H9 (cell line): ENCODE measurements at regions not wholly inside any gene's neighbourhood (a gene's known extent, or its start where the extent isn't known, plus 50 kb on each side); places are given as distances from the start of the nearest gene placed in this dataset.

ENCODE experiments used
- DNase-seq: peaks from one replicate; pipeline ENCODE4 v3.0.0-alpha.2; 2017
- H2AFZ ChIP-seq: one replicate; pipeline ENCODE4 v1.6.1; 2013; ENCODE audit warnings: mild to moderate bottlenecking, low read length, control low read depth, moderate library complexity
- H2AK5ac ChIP-seq: 2 replicates; pipeline ENCODE4 v1.6.1; 2013; ENCODE audit warnings: low read length, control low read depth, mixed read lengths; ENCODE audit not compliant: insufficient read length
- H2BK120ac ChIP-seq: one replicate; pipeline ENCODE4 v1.6.1; 2013; ENCODE audit warnings: low read depth, mild to moderate bottlenecking, low read length, control low read depth, inconsistent platforms; ENCODE audit not compliant: poor library complexity, severe bottlenecking
- H2BK12ac ChIP-seq: 2 replicates; pipeline ENCODE4 v1.6.1; 2013; ENCODE audit warnings: low read length, control low read depth, mixed read lengths, low read depth; ENCODE audit not compliant: insufficient read length
- H2BK15ac ChIP-seq: 2 replicates; pipeline ENCODE4 v1.6.1; 2013; ENCODE audit warnings: low read depth, low read length, control low read depth
- H2BK20ac ChIP-seq: one replicate; pipeline ENCODE4 v1.6.1; 2013; ENCODE audit warnings: low read depth, mild to moderate bottlenecking, low read length, control low read depth, inconsistent platforms; ENCODE audit not compliant: poor library complexity, severe bottlenecking
- H2BK5ac ChIP-seq: 2 replicates; pipeline ENCODE4 v1.6.1; 2013; ENCODE audit warnings: low read length, control low read depth, mixed read lengths; ENCODE audit not compliant: insufficient read length
- H3K14ac ChIP-seq: 2 replicates; pipeline ENCODE4 v1.6.1; 2013; ENCODE audit warnings: low read length, control low read depth; ENCODE audit not compliant: insufficient read depth
- H3K18ac ChIP-seq: 2 replicates; pipeline ENCODE4 v1.6.1; 2013; ENCODE audit warnings: low read depth, mild to moderate bottlenecking, mixed read lengths, low read length, control low read depth; ENCODE audit not compliant: insufficient read length
- H3K23ac ChIP-seq: 2 replicates; pipeline ENCODE4 v1.6.1; 2013; ENCODE audit warnings: low read length, control low read depth, mixed read lengths, low read depth; ENCODE audit not compliant: insufficient read length
- H3K23me2 ChIP-seq: 2 replicates; pipeline ENCODE4 v1.6.1; 2013; ENCODE audit warnings: low read depth, mild to moderate bottlenecking, mixed read lengths, low read length, control low read depth; ENCODE audit not compliant: insufficient read length, poor library complexity, severe bottlenecking
- H3K27ac ChIP-seq: 2 replicates; pipeline ENCODE4 v1.5.1; 2013; ENCODE audit warnings: low read length, control low read depth, mixed read lengths, low read depth; ENCODE audit not compliant: insufficient read length
- H3K27me3 ChIP-seq: 2 replicates; pipeline ENCODE4 v1.6.1; 2013; ENCODE audit warnings: low read length, control low read depth, inconsistent platforms; ENCODE audit not compliant: insufficient read depth
- H3K4ac ChIP-seq: 2 replicates; pipeline ENCODE4 v1.6.1; 2013; ENCODE audit warnings: low read depth, mild to moderate bottlenecking, control low read depth, inconsistent platforms, low read length, moderate library complexity
- H3K4me1 ChIP-seq: 2 replicates; pipeline ENCODE4 v1.6.1; 2013; ENCODE audit warnings: low read length, control low read depth, inconsistent platforms; ENCODE audit not compliant: insufficient read depth
- H3K4me2 ChIP-seq: 2 replicates; pipeline ENCODE4 v1.6.1; 2013; ENCODE audit warnings: low read length, control low read depth, mixed read lengths; ENCODE audit not compliant: insufficient read length, insufficient read depth
- H3K56ac ChIP-seq: 2 replicates; pipeline ENCODE4 v1.6.1; 2013; ENCODE audit warnings: low read depth, mild to moderate bottlenecking, mixed read lengths, low read length, control low read depth; ENCODE audit not compliant: insufficient read length
- H3K79me1 ChIP-seq: 2 replicates; pipeline ENCODE4 v1.6.1; 2013; ENCODE audit warnings: low read depth, mild to moderate bottlenecking, moderate library complexity, low read length, control low read depth, inconsistent platforms; ENCODE audit not compliant: insufficient read depth, poor library complexity, severe bottlenecking
- H3K79me2 ChIP-seq: 2 replicates; pipeline ENCODE4 v1.6.1; 2013; ENCODE audit warnings: low read length, control low read depth, inconsistent platforms; ENCODE audit not compliant: insufficient read depth
- H3K9ac ChIP-seq: 2 replicates; pipeline ENCODE4 v1.6.1; 2013; ENCODE audit warnings: low read length, control low read depth, mixed read lengths; ENCODE audit not compliant: insufficient read length; ENCODE audit errors: extremely low read depth
- H3K9me3 ChIP-seq: one replicate; pipeline ENCODE4 v1.6.1; 2013; ENCODE audit warnings: low read depth, low read length, inconsistent platforms; ENCODE audit not compliant: control insufficient read depth
- H3T11ph ChIP-seq: one replicate; pipeline ENCODE4 v1.6.1; 2013; ENCODE audit warnings: mild to moderate bottlenecking, low read length, control low read depth, inconsistent platforms
- H4K20me1 ChIP-seq: one replicate; pipeline ENCODE4 v1.6.1; 2013; ENCODE audit not compliant: control insufficient read depth, insufficient read length, insufficient read depth
- H4K5ac ChIP-seq: 2 replicates; pipeline ENCODE4 v1.6.1; 2013; ENCODE audit warnings: low read depth, mild to moderate bottlenecking, mixed read lengths, low read length, control low read depth; ENCODE audit not compliant: insufficient read length
- H4K8ac ChIP-seq: replicated peaks from 2 replicates; pipeline ENCODE4 v1.6.1; 2013; ENCODE audit warnings: low read length, control low read depth, mixed read lengths, low read depth; ENCODE audit not compliant: insufficient read length
- H4K91ac ChIP-seq: 2 replicates; pipeline ENCODE4 v1.6.1; 2013; ENCODE audit warnings: low read depth, mild to moderate bottlenecking, moderate library complexity, mixed read lengths, low read length, control low read depth; ENCODE audit not compliant: insufficient read length
- H3K27ac Mint-ChIP-seq, 3 experiments: 2 replicates in 2 of 3; 3 replicates in 1 of 3; pipeline ENCODE4 v1.8.0; 2020 to 2021; ENCODE audit warnings: mixed read lengths in 3 of 3, mild to moderate bottlenecking in 1 of 3, moderate library complexity in 1 of 3
- H3K27me3 Mint-ChIP-seq: 2 replicates; pipeline ENCODE4 v1.8.0; 2021; ENCODE audit warnings: low read depth, mild to moderate bottlenecking, moderate library complexity, mixed read lengths
- H3K36me3 Mint-ChIP-seq, 3 experiments: 2 replicates in 2 of 3; 3 replicates in 1 of 3; pipeline ENCODE4 v1.8.0; 2020 to 2021; ENCODE audit warnings: low read depth in 3 of 3, mixed read lengths in 3 of 3; ENCODE audit not compliant: insufficient read depth in 1 of 3
- H3K4me1 Mint-ChIP-seq, 2 experiments: 2 replicates each; pipeline ENCODE4 v1.8.0; 2020; ENCODE audit warnings: mixed read lengths in 2 of 2
- H3K4me3 Mint-ChIP-seq, 2 experiments: 2 replicates in 1 of 2; 3 replicates in 1 of 2; pipeline ENCODE4 v1.8.0; 2020 to 2021; ENCODE audit warnings: mild to moderate bottlenecking in 2 of 2, mixed read lengths in 2 of 2, moderate library complexity in 1 of 2
- H3K9me3 Mint-ChIP-seq, 2 experiments: 2 replicates in 1 of 2; 3 replicates in 1 of 2; pipeline ENCODE4 v1.8.0; 2020; ENCODE audit warnings: mild to moderate bottlenecking in 2 of 2, mixed read lengths in 2 of 2, moderate library complexity in 1 of 2
- CTCF ChIP-seq: fragments of 200-600 bp; sonication (generic); conservative IDR thresholded peaks from 3 replicates; pipeline ENCODE4 v1.8.0; 2021; ENCODE audit warnings: antibody characterized with exemption, mild to moderate bottlenecking
- whole genome bisulfite sequencing: extraction: QIAGEN DNeasy Blood & Tissue Kit; methylation state at CpG from one replicate; pipeline ENCODE4 v1.1.7; 2013; ENCODE audit warnings: missing lambda C conversion rate, low lambda C conversion rate, mixed read lengths; ENCODE audit not compliant: insufficient read length; ENCODE audit errors: extremely low coverage; 5-methylcytosine and 5-hydroxymethylcytosine counted together

- H2BK120ac ChIP-seq: no peak overlapping the region
- no peak for DNase-seq
- no peak overlapping the region for H2BK5ac ChIP-seq
- no peak overlapping the region for H3K4ac ChIP-seq
- H4K8ac ChIP-seq: no peak overlapping the region
- no peak overlapping the region for H4K5ac ChIP-seq
- no peak overlapping the region for H2BK12ac ChIP-seq
- no peaks in the 10 kb centered on the region for H3K79me2 ChIP-seq
- H4K20me1 ChIP-seq: no peaks in the 10 kb centered on the region
- H3K56ac ChIP-seq: no peak overlapping the region
- no peak overlapping the region for H3K4me2 ChIP-seq
- H3K27me3 ChIP-seq: no peaks in the 10 kb centered on the region
- H2BK20ac ChIP-seq: no peak overlapping the region
- H3K4me1 Mint-ChIP-seq: no peaks in the 10 kb centered on the region
- WGBS: no CpG with 5 or more reads among the region's 8 CpGs
- no peak overlapping the region for H3K14ac ChIP-seq
- H3K36me3 Mint-ChIP-seq: peaks cover 9 to 18% (median 9%) of the 10 kb centered on the region in 3 experiments; a peak in 6 of 7 replicates
- H2BK15ac ChIP-seq: no peak overlapping the region
- H3K9me3 Mint-ChIP-seq: peaks cover 39 to 41% of the 10 kb centered on the region in 2 experiments
- H3K4me1 ChIP-seq: no peaks in the 10 kb centered on the region
- no peaks in the 10 kb centered on the region for H3K79me1 ChIP-seq
- H3K27ac Mint-ChIP-seq: no peak overlapping the region
- no peak overlapping the region for H2AFZ ChIP-seq
- peaks cover 2% of the 10 kb centered on the region for H3K27me3 Mint-ChIP-seq
- no peak overlapping the region for H3K9ac ChIP-seq
- H3K4me3 Mint-ChIP-seq: no peak overlapping the region
- H4K91ac ChIP-seq: no peak overlapping the region
- H3K23me2 ChIP-seq: peaks cover 2% of the 10 kb centered on the region
- H2AK5ac ChIP-seq: no peak overlapping the region
- no peak overlapping the region for H3K27ac ChIP-seq
- H3K23ac ChIP-seq: no peak overlapping the region
- no peak overlapping the region for H3T11ph ChIP-seq
- no peak overlapping the region for H3K18ac ChIP-seq
- no peak for TF ChIP-seq CTCF
- H3K9me3 ChIP-seq: peaks cover 23% of the 10 kb centered on the region
These were observed 81.5 kb upstream of the CST7 start for GRCh38 chr20:24867556-24867955.
